Prostate gland (tissue), 2 donors: ENCODE measurements at regions not wholly inside any gene's neighbourhood (a gene's known extent, or its start where the extent isn't known, plus 50 kb on each side); places are given as distances from the start of the nearest gene placed in this dataset.

Source experiments
- CTCF ChIP-seq, 4 experiments: fragments of 200-600 bp in 2 of 4; fragments of 450-650 bp in 2 of 4; sonication (generic) in 2 of 4; IDR thresholded peaks; 1 replicate in 3 of 4; 2 replicates in 1 of 4; pipeline ENCODE4 v1.5.1; 2016 to 2019; ENCODE audit warnings: antibody characterized with exemption in 4 of 4, mild to moderate bottlenecking in 2 of 4, moderate library complexity in 2 of 4
- POLR2A ChIP-seq: fragments of 450-650 bp; IDR thresholded peaks from one replicate; pipeline ENCODE4 v1.6.1; 2016; ENCODE audit warnings: antibody characterized with exemption, mild to moderate bottlenecking
- POLR2AphosphoS5 ChIP-seq: sonication (generic); formaldehyde crosslinking; IDR thresholded peaks from one replicate; pipeline ENCODE4 v1.6.1; 2017; ENCODE audit warnings: antibody characterized with exemption

GRCh38 chr21:32183396-32183795, 95.5 kb downstream of the MIS18A start:
- no peak for TF ChIP-seq CTCF (IDR thresholded peaks at IDR 0.05)
- no peak for TF ChIP-seq POLR2A
- TF ChIP-seq POLR2AphosphoS5: no peak
